ENCODE measurements at regions not wholly inside any gene's neighbourhood (a gene's known extent, or its start where the extent isn't known, plus 50 kb on each side); places are given as distances from the start of the nearest gene placed in this dataset.
"Not testable (repeated sequence)": the region's sequence is repeated elsewhere in the genome, so short reads cannot be mapped to it uniquely, and the experiment has no call there.

DNA sequence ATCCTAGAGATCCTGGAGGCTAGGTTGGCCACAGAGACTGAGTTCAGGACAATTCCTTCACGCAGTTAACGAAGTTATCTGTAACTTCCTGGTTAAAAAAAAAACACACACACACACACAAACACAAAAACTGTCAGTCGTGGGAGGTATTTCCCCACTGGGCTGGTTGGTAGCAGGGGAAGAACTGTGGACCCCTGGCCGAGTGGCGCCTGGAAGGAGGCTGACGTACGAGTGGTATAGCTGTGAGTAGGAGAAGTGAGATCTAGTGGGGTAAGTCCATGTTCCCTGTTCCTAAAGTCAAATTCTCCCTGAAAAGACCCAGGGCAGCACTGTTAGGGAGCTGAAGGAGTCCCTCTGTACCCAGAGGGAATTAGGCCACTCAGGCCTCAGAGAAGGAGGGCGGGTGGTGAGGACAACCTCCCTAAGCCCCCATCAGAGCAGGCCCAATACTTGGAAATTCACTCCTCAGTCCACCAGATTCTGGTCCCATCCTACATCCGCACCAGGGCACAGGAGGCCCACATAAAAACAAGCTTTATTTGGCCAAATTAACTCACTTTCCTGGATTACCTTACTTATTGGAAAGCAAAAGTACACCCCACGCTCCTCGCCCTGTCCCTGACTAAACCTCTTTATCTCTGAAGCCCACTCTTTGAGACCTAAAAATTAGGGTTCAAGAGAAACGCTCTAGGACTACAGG, 108.3 kb upstream of the FOXD4L5 start:
- DNase-seq = not testable (repeated sequence)

DNA sequence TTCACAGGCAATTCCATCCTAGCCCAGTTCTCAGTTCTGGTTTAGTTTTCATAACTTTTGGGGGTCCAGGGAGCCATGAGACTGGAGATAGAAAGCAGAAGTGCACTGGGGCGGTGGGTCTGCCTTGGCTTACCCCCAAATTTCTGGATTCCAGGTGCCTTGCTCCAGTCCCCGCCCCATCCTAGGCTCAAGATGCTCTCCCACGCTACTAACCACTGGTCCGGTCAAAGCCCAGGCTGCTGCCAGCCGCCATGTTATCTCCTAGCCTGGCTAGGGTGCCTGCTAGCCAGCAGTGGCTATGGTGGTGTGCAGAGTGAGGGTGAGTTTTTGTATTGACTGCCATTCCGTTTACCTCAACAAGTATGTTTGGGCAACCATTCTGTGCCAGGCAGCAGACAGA, 107.6 kb upstream of the FOXD4L5 start:
- DNase-seq = not testable (repeated sequence)

DNA sequence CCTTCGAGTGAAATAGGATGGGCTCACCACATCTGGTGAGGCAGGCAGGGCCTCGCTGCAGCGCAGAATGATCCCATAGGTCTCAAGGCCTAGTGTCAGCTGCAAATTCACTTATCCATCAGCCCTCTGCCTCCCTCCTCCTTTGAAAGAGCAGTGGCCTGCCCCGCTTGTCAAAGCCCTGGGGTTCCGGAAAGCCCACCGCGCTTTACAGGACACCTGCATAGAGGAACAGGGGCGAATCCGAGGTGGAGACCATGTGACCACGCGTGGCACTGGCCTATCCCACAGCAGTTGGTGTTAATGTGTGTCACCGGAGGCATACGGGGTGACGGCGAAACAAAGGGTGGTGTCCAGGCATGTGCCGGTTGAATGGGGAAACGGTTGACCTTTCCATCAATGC, 104.7 kb upstream of the FOXD4L5 start:
- DNase-seq = peak in 1 of 2 donors; percentile 38

DNA sequence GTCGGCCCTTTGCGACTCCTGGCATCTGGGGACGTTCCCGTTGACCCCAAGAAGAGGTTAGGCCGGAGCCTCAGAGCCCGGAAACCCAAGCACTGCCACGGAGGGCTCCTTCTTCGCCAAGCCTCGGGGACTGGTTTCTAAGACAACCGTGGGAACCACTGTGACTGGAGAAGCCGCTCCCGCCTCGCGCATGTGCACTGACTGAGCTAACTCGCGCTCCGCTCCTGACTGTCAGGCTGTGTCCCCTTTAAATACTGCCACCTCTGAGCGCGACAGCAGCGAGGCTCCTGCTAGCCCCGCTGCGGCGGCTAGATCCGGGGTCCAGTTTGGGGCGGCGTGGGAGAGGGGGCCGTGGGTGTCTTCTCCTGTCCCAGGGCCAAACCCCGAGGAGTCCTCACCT, 104.2 kb upstream of the FOXD4L5 start:
- not testable (repeated sequence) for DNase-seq

DNA sequence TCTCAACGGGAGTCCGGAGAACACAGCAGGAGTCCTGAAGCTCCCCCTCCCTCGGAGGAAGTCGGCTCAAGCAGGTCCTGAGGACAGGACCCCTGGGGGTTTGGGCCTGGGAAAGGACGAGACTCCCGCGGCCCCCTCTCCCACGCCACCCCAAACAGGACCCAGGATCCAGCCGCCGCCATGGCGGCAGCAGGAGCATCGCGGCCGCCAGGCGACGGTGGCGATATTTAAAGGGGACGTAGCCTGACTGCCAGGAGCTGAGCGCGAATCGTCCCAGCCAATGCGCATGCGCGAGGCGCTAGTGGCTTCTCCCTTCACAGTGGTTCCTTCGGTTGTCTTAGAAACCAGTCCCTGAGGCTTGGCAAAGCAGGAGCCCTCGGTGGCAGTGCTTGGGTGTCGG, 101.7 kb upstream of the FOXD4L5 start:
- DNase-seq = peak; percentile 74 to 76

DNA sequence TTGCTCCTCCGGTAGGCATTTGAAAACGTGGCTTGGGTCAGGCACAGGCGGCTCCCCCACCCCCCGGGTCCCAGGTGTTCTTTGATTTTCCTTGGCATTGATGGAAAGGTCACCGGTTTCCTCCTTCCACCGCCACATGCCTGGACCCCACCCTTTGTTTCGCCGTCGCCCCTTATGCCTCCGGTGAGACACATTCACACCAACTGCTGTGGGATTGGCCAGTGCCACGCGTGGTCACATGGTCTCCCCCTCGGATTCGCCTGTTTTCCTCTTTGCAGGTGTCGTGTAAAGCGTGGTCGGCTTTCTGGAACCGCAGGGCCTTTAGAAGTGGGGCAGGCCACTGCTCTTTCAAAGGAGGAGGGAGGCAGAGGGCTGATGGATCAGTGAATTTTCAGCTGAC, 101.2 kb upstream of the FOXD4L5 start:
- not testable (repeated sequence) for DNase-seq

DNA sequence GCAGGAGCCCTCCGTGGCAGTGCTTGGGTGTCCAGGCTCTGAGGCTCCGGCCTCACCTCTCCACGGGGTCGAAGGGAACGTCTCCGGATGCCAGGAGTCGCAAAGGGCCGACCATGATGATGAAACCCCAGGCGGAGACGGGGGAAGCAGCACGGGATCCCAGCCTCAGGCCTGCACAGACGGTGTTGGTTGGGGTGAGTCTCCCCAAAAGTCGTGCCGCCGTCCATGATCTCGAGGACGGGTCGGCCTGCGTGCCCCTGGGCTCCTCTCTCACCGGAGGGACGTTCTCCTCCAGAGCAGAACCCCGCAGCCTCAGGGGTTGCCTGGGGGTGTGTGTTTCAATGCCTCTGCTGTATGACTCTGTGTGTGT, 100.6 kb upstream of the FOXD4L5 start:
- DNase-seq = not testable (repeated sequence)

DNA sequence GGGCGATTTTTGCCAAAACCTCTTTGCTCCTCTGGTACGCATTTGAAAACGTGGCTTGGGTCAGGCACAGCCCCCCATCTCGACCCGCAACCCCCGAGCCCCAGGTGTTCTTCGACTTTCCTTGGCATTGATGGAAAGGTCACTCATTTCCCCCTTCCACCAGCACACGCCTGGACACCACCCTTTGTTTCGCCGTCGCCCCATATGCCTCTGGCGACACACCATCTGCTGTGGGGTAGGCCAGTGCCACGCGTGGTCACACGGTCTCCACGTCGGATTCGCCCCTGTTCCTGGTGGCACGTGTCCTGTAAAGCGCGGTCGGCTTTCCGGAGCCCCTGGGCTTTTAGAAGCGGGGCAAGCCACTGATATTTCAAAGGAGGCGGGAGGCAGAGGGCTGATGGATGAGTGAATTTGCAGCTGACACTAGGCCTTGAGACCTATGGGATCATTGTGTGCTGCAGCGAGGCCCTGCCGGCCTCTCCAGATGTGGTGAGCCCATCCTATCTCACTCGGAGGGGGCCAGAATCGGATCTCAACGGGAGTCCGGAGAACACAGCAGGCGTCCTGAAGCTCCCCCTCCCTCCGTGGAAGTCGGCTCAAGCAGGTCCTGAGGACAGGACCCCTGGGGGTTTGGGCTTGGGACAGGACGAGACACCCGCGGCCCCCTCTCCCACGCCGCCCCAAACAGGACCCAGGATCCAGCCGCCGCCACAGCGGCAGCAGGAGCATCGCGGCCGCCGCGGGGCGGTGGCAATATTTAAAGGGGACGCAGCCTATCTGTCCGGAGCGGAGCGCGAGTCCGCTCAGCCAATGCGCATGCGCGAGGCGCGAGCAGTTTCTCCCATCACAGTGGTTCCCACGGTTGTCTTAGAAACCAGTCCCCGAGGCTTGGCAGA, 100.0 kb upstream of the FOXD4L5 start:
- DNase-seq = not testable (repeated sequence)

DNA sequence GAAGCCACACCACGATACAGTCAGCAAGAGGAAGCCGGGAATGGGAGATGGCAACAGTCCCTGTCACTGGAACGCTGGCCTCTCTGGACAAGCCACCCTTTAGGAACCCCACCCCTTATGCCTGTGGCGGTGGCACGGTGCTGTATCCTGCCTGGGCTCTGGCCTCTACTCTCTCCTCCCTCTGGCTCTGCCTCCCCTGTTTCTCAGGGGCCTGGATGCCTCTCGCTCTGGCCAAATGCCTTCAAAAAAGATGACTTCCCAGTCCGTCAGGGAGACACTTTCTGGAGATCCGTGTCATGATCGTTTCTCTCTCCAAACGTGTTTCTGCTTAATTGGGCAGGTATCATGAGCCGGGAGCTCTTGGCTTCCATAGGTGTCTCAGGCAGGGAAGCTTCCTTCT, 99.1 kb upstream of the FOXD4L5 start:
- DNase-seq = not testable (repeated sequence)

DNA sequence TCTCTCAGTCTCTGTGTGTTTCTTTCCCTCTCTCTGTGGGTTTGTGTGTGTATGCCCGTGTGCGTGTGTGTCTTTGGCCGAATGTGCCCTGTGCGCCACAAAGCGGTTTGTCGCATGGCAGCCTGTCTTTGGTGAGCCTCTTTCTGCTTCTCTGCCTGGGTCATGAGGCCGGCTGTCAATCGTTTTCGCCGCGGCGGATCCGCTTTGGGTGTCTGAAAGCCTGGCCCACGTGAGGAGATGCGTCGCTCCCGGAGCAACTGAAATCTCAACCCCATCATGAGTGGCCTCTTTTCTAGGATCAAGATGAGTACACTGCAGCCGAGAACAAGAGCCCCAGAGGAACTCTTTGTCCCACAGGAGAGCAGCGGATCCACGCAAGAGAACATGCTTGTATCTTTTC, 98.6 kb upstream of the FOXD4L5 start:
- DNase-seq = not testable (repeated sequence)

DNA sequence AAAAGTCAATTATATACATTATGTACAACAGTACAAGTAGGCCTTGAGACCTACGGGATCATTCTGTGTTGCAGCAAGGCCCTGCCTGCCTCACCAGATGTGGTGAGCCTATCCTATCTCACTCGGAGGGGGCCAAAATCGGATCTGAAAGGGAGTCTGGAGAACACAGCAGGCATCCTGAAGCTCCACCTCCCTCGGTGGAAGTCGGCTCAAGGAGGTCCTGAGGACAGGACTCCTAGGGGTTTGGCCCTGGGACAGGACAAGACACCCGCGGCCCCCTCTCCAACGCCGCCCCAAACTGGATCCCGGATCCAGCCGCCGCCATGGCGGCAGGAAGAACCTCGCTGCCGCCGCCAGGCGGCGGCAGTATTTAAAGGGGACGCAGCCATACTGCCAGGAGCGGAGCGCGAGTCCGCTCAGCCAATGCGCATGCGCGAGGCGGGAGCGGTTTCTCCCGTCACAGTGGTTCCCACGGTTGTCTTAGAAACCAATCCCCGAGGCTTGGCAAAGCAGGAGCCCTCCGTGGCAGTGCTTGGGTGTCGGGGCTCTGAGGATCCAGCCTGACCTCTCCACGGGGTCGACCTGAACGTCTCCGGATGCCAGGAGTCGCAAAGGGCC, 97.8 kb upstream of the FOXD4L5 start:
- DNase-seq = not testable (repeated sequence)
